Stimulated activated naive CD8-positive, alpha-beta T cell treated with anti-CD3 and anti-CD28 coated beads, Interleukin-15, amount 100 ng/mL, for 72 hours (primary cell): ENCODE measurements at regions not wholly inside any gene's neighbourhood (a gene's known extent, or its start where the extent isn't known, plus 50 kb on each side); places are given as distances from the start of the nearest gene placed in this dataset.

ENCODE experiments used
- ATAC-seq: fragments of 150-1000 bp; cut with Tn5 transposase; 2 replicates; pipeline ENCODE4 v1.10.0; 2021; ENCODE audit warnings: mild to moderate bottlenecking, moderate library complexity
- DNase-seq, 2 donors: peaks; one replicate each; pipeline ENCODE4 v3.0.0; 2021 to 2022
- H3K27ac Mint-ChIP-seq, 2 donors: one replicate each; pipeline ENCODE4 v1.8.0; 2022; ENCODE audit warnings: mild to moderate bottlenecking in 2 of 2, mixed read lengths in 2 of 2, moderate library complexity in 2 of 2
- H3K27me3 Mint-ChIP-seq: one replicate; pipeline ENCODE4 v1.8.0; 2022; ENCODE audit warnings: mixed read lengths
- H3K4me1 Mint-ChIP-seq: one replicate; pipeline ENCODE4 v1.8.0; 2022; ENCODE audit warnings: mild to moderate bottlenecking, mixed read lengths
- H3K4me3 Mint-ChIP-seq, 2 donors: one replicate each; pipeline ENCODE4 v1.8.0; 2022; ENCODE audit warnings: mild to moderate bottlenecking in 2 of 2, mixed read lengths in 2 of 2, moderate library complexity in 1 of 2
- H3K9me3 Mint-ChIP-seq, 2 donors: one replicate each; pipeline ENCODE4 v1.8.0; 2022; ENCODE audit warnings: mixed read lengths in 2 of 2

DNA sequence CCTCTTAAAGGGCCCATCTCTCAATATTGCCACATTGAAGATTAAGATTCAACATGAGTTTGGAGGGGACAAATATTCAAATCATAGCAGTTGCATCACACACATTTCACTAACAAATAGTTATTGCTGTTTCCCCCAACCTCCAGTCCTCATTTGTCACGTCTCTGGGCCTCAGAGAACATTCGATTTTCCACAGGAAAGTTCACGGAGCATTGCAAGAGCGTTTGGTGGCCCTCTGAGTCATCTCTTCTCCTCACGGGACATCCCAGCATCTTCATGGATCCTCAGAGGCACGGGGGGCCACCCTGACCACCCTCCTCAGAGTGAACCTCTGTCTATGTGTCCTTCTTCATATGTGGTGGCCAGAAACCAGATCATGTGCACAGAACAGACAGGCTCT, 50.3 kb upstream of the CHST15 start:
- ATAC-seq (no peak), DNase-seq (no peak)
- Mint-ChIP-seq H3K27me3 (peaks cover 7% of the 10 kb centered on the region), H3K4me3 (no peak overlapping the region), H3K4me1 (no peaks in the 10 kb centered on the region), H3K9me3 (no peaks in the 10 kb centered on the region), H3K27ac (no peak overlapping the region)
